Right renal cortex interstitium (tissue), 3 donors: ENCODE measurements at regions not wholly inside any gene's neighbourhood (a gene's known extent, or its start where the extent isn't known, plus 50 kb on each side); places are given as distances from the start of the nearest gene placed in this dataset.

Experiments used
- DNase-seq, 3 donors: peaks; one replicate each; pipeline ENCODE4 v3.0.0-alpha.2; 2013; ENCODE audit warnings: low read depth in 3 of 3, low spot score in 2 of 3

GRCh38 chr2:71939588-71940535, 207.8 kb downstream of the CYP26B1 start:
- DNase-seq: no peak

- no peak for DNase-seq
Measured at GRCh38 chr2:71938659-71939587, 208.7 kb downstream of the CYP26B1 start.

- no peak for DNase-seq
Measured at GRCh38 chr2:71938108-71938507, 209.6 kb downstream of the CYP26B1 start.

GRCh38 chr2:71937396-71937795, 210.3 kb downstream of the CYP26B1 start:
- no peak for DNase-seq

GRCh38 chr2:71936076-71937030, 211.3 kb downstream of the CYP26B1 start:
- DNase-seq: no peak

GRCh38 chr2:71935262-71935848, 212.3 kb downstream of the CYP26B1 start:
- no peak for DNase-seq

- DNase-seq: no peak
Measured at GRCh38 chr2:71934595-71935261, 212.9 kb downstream of the CYP26B1 start.

- DNase-seq: no peak
Measured at GRCh38 chr2:71934320-71934593, 213.4 kb downstream of the CYP26B1 start.

- no peak for DNase-seq
Measured at GRCh38 chr2:71933467-71934319, 214.0 kb downstream of the CYP26B1 start.

- no peak for DNase-seq
Measured at GRCh38 chr2:71932780-71933466, 214.7 kb downstream of the CYP26B1 start.

GRCh38 chr2:71932037-71932779, 215.5 kb downstream of the CYP26B1 start:
- peak in 2 of 3 donors; percentile 36 to 49 for DNase-seq

- DNase-seq: no peak
Measured at GRCh38 chr2:71930049-71930681, 217.5 kb downstream of the CYP26B1 start.

- no peak for DNase-seq
Measured at GRCh38 chr2:71929482-71929772, 218.2 kb downstream of the CYP26B1 start.

- no peak for DNase-seq
Measured at GRCh38 chr2:71928734-71929481, 218.8 kb downstream of the CYP26B1 start.

GRCh38 chr2:71927757-71928715, 219.6 kb downstream of the CYP26B1 start:
- no peak for DNase-seq
